ENCODE measurements at regions not wholly inside any gene's neighbourhood (a gene's known extent, or its start where the extent isn't known, plus 50 kb on each side); places are given as distances from the start of the nearest gene placed in this dataset.
"Not testable (repeated sequence)": the region's sequence is repeated elsewhere in the genome, so short reads cannot be mapped to it uniquely, and the experiment has no call there.

DNA sequence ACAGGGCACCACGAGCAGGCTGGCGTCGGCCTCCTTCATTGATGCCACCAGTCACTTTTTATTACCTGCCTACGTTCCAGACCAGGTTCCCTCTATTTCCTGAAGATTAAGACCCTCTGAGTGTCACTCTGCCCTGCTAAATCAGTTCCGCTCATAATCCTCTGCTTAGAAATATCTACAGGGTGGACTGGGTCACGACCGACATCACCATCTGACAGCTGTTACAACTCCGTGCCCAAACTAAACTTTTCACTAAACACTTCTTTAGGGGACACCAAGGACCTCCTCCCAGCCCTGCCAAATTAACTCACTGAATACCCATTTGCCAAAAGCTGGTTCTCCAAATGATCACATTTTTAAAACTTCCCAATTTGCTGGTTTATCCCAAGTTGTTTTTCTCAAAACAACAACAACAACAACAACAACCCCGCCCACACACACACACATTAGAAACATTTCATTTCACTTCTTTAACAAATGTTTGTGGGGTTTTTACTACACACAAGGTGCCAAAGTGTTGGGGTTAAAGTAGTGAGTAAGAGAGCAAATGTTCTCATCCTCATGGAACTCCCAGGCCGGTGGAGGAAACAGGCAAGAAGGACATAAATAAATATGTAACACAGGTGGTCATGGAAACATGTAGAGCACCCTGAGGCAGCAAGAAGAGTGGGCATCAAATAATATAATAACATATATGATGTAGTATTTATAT lies 72.0 kb upstream of the PEG3 start:
- Histone ChIP-seq H3K79me2 (ENCODE audit: insufficient read depth, low read length) (no peaks in the 10 kb centered on the region), H4K20me1 (ENCODE audit: insufficient read depth) (no peaks in the 10 kb centered on the region), H3K9ac (ENCODE audit: low read length) (no peak overlapping the region), H3K27ac (ENCODE audit: low read depth, low read length) (no peak overlapping the region), H3K4me3 (replicated peaks in 1 of 2; ENCODE audit: low read depth in 1 of 2, low read length in 2 of 2) (no peak overlapping the region), H3K36me3 (ENCODE audit: control insufficient read depth in 1 of 2, insufficient read depth in 2 of 2, low read length in 2 of 2) (no peaks in the 10 kb centered on the region), H3K27me3 (ENCODE audit: insufficient read depth, low read length) (no peaks in the 10 kb centered on the region), H3K9me3 (ENCODE audit: control insufficient read depth in 1 of 2, insufficient read depth in 1 of 2, low read depth in 1 of 2, low read length in 2 of 2) (peaks cover 4 to 19% of the 10 kb centered on the region in 2 experiments; a peak in 2 of 4 replicates), H3K4me2 (ENCODE audit: low read length) (no peak overlapping the region), H2AFZ (ENCODE audit: low read depth, low read length, poor library complexity, severe bottlenecking) (no peak overlapping the region), H3K4me1 (ENCODE audit: control insufficient read depth in 1 of 2, insufficient read depth in 2 of 2, low read length in 2 of 2) (no peaks in the 10 kb centered on the region), H3K9me2 (ENCODE audit: insufficient read depth) (no peaks in the 10 kb centered on the region)
- DNase-seq (ENCODE audit: low read depth, low spot score) = no peak
- POLR2A ChIA-PET = no interaction called here
- RAD21 ChIA-PET (ENCODE audit: low non-redundant PET in 1 of 2, low total read pairs in 2 of 2, uncharacterized antibody in 2 of 2, unreplicated experiment in 2 of 2) = no interaction called here
- TF ChIP-seq CEBPB (IDR thresholded peaks at IDR 0.05; ENCODE audit: low read depth) = no peak
- no peak for TF ChIP-seq TCF7L2 (IDR thresholded peaks at IDR 0.05; ENCODE audit: borderline replicate concordance, extremely low read depth, insufficient read depth, insufficient read length)
- TF ChIP-seq POLR2A (IDR thresholded peaks at IDR 0.05; ENCODE audit: borderline replicate concordance, extremely low read depth, insufficient read depth, insufficient read length) = no peak
- no peak for TF ChIP-seq SIN3A (IDR thresholded peaks at IDR 0.05; ENCODE audit: low read depth)
- ATAC-seq = no peak
- intact Hi-C loops (cut with micrococcal nuclease) = no loop called here
- BruUV-seq (replicated peaks) = no TSS peak
- CTCF ChIA-PET = no interaction called here

- peaks cover 4 to 18% of the 10 kb centered on the region in 2 experiments; a peak in 2 of 4 replicates for H3K9me3 ChIP-seq (ENCODE audit: control insufficient read depth in 1 of 2, insufficient read depth in 1 of 2, low read depth in 1 of 2, low read length in 2 of 2)
- not testable (repeated sequence) for H3K79me2 ChIP-seq (ENCODE audit: insufficient read depth, low read length)
These were observed 72.6 kb upstream of the PEG3 start for GRCh38 chr19:56913113-56913455.

More at GRCh38 chr19:56913113-56913455, 72.6 kb upstream of the PEG3 start:
- ATAC-seq; CTCF ChIA-PET; H4K20me1 ChIP-seq (ENCODE audit: insufficient read depth); H3K9ac ChIP-seq (ENCODE audit: low read length); H3K4me1 ChIP-seq (ENCODE audit: control insufficient read depth in 1 of 2, insufficient read depth in 2 of 2, low read length in 2 of 2); intact Hi-C loops (cut with micrococcal nuclease); H2AFZ ChIP-seq (ENCODE audit: low read depth, low read length, poor library complexity, severe bottlenecking); BruUV-seq (replicated peaks); H3K36me3 ChIP-seq (ENCODE audit: control insufficient read depth in 1 of 2, insufficient read depth in 2 of 2, low read length in 2 of 2); POLR2A ChIA-PET; H3K27ac ChIP-seq (ENCODE audit: low read depth, low read length); H3K27me3 ChIP-seq (ENCODE audit: insufficient read depth, low read length); H3K9me2 ChIP-seq (ENCODE audit: insufficient read depth); RAD21 ChIA-PET (ENCODE audit: low non-redundant PET in 1 of 2, low total read pairs in 2 of 2, uncharacterized antibody in 2 of 2, unreplicated experiment in 2 of 2); DNase-seq (ENCODE audit: low read depth, low spot score); H3K4me3 ChIP-seq (replicated peaks in 1 of 2; ENCODE audit: low read depth in 1 of 2, low read length in 2 of 2); H3K4me2 ChIP-seq (ENCODE audit: low read length): not testable (repeated sequence)
